Heart right ventricle (tissue), 16 donors: ENCODE measurements at regions not wholly inside any gene's neighbourhood (a gene's known extent, or its start where the extent isn't known, plus 50 kb on each side); places are given as distances from the start of the nearest gene placed in this dataset.

ENCODE experiments used
- ATAC-seq, 8 donors: fragments of 200-7000 bp; cut with Tn5 transposase; one replicate each; pipeline ENCODE4 v1.9.1; 2020; ENCODE audit warnings: mild to moderate bottlenecking in 8 of 8, moderate library complexity in 8 of 8, moderate number of reproducible peaks in 1 of 8
- DNase-seq, 2 donors: peaks; one replicate each; pipeline ENCODE4 v3.0.0-alpha.2; 2020
- H3K27ac ChIP-seq, 10 donors: fragments of 200-600 bp; sonication (generic) in 2 of 10; one replicate each; pipeline versions ENCODE4 v1.5.0 to v1.8.0; 2020 to 2022; ENCODE audit warnings: mild to moderate bottlenecking in 3 of 10
- H3K27me3 ChIP-seq, 7 donors: fragments of 200-600 bp; one replicate each; pipeline ENCODE4 v1.8.0; 2021 to 2022; ENCODE audit warnings: mild to moderate bottlenecking in 2 of 7
- H3K36me3 ChIP-seq, 9 donors: fragments of 200-600 bp; sonication (generic) in 1 of 9; one replicate each; pipeline versions ENCODE4 v1.5.0 to v1.8.0; 2020 to 2022; ENCODE audit warnings: mild to moderate bottlenecking in 2 of 9
- H3K4me1 ChIP-seq, 9 donors: fragments of 200-600 bp; sonication (generic) in 1 of 9; one replicate each; pipeline versions ENCODE4 v1.5.0 to v1.8.0; 2020 to 2022; ENCODE audit warnings: mild to moderate bottlenecking in 4 of 9
- H3K4me3 ChIP-seq, 10 donors: fragments of 200-600 bp; sonication (generic) in 2 of 10; one replicate each; pipeline versions ENCODE4 v1.5.0 to v1.8.0; 2020 to 2022; ENCODE audit warnings: mild to moderate bottlenecking in 7 of 10, moderate library complexity in 2 of 10
- H3K9me3 ChIP-seq, 11 donors: fragments of 200-600 bp in 10 of 11; sonication (generic) in 2 of 11; one replicate each; pipeline versions ENCODE4 v1.5.0 to v1.8.0; 2013 to 2022; ENCODE audit warnings: mild to moderate bottlenecking in 2 of 11, control low read depth in 1 of 11, moderate library complexity in 1 of 11
- CTCF ChIP-seq, 9 donors: fragments of 200-600 bp; sonication (generic) in 2 of 9; IDR thresholded peaks; one replicate each; pipeline versions ENCODE4 v1.5.0 to v1.8.0; 2021 to 2022; ENCODE audit warnings: antibody characterized with exemption in 9 of 9, mild to moderate bottlenecking in 5 of 9, moderate library complexity in 1 of 9
- WGBS, 2 donors: extraction: QIAGEN DNeasy Blood & Tissue Kit; methylation state at CpG; one replicate each; pipeline ENCODE4 v1.1.7; 2013; ENCODE audit warnings: inconsistent platforms in 1 of 2; 5-methylcytosine and 5-hydroxymethylcytosine counted together
- intact Hi-C, 10 donors: fragments of 100-400 bp; cut with DNase I; formaldehyde crosslinking; loops; one replicate each; pipeline versions ENCODE4 v1.11.1 to v1.14.2; 2022
- donor health status: Arrhythmogenic right ventricular cardiomyopathy.
- donor health status: ischemic (EF 13 %, LVEDD 7.1; RV severe dilation, severe dysfunction).
- donor health status: healthy with polysubstance abuse.
- donor health status: DM: no; HTN: yes; CAD: no.
- donor health status: DM: no; HTN: no; CAD: no.
- donor health status: ischemic (EF 25% LVEDD 6.9; RV normal size, moderate dysfunction).
- donor health status: ischemic (EF 25% LVEDD 5.7; RV mildly dilated, moderate dysfunction).
- donor health status: healthy.
- donor health status: DM: yes; HTN: yes; CAD: no.
- donor health status: Ischemic cardiomyopathy.
- donor health status: ischemic (EF 35%, LVEDD 5.7; RV mildly dilated, moderate dysfunction).
- donor health status: nonischemic (EF 11% LVEDD 7.7; RV severe dilation, severe dysfunction).
- donor health status: DM: yes; HTN: yes; CAD: no.
- donor health status: PGD.
- donor health status: ischemic (EF 29% LVEDD 5.4; RV normal size, mild dysfunction).
- donor health status: nonischemic (EF 23%, LVEDD 6.1; RV moderate dilation, normal function).

- intact Hi-C loops, result no loop called here
Observed at GRCh38 chr3:43194069-43194468, 88.2 kb upstream of the POMGNT2 start.

GRCh38 chr3:43192028-43192427, 86.1 kb upstream of the POMGNT2 start:
- ATAC-seq (no peak), DNase-seq (no peak)
- H3K9me3 ChIP-seq, result peaks cover 0 to 4% (median 0%) of the 10 kb centered on the region in 11 donors
- 42 to 60% methylated on average over 2 of the region's 2 CpGs for WGBS, 2 donors
- H3K4me1 ChIP-seq, result peaks cover 0 to 27% (median 15%) of the 10 kb centered on the region in 9 donors
- H3K27ac ChIP-seq, result no peak overlapping the region
- no peak for TF ChIP-seq CTCF (IDR thresholded peaks at IDR 0.05)
- H3K27me3 ChIP-seq, result no peaks in the 10 kb centered on the region
- no peaks in the 10 kb centered on the region for H3K36me3 ChIP-seq
- intact Hi-C loops, result no loop called here
- no peak overlapping the region for H3K4me3 ChIP-seq

More at GRCh38 chr3:43194069-43194468, 88.2 kb upstream of the POMGNT2 start:
- H3K27me3 ChIP-seq, result no peaks in the 10 kb centered on the region
- no peak for TF ChIP-seq CTCF (IDR thresholded peaks at IDR 0.05)
- ATAC-seq (no peak), DNase-seq (no peak)
- H3K36me3 ChIP-seq, result no peaks in the 10 kb centered on the region
- peaks cover 0 to 4% (median 2%) of the 10 kb centered on the region in 11 donors for H3K9me3 ChIP-seq
- H3K4me1 ChIP-seq, result peaks cover 0 to 18% (median 11%) of the 10 kb centered on the region in 9 donors
- H3K4me3 ChIP-seq, result no peak overlapping the region
- H3K27ac ChIP-seq, result peak overlapping the region in 5 of 10 donors; percentile 1 to 69 (median 33)
- WGBS, 2 donors, result 71 to 88% methylated on average over 6 of the region's 6 CpGs

- Histone ChIP-seq H3K27me3 (no peaks in the 10 kb centered on the region), H3K36me3 (no peaks in the 10 kb centered on the region), H3K27ac (no peak overlapping the region), H3K4me1 (peaks cover 0 to 34% (median 16%) of the 10 kb centered on the region in 9 donors), H3K9me3 (peaks cover 0 to 4% (median 0%) of the 10 kb centered on the region in 11 donors), H3K4me3 (no peak overlapping the region)
- DNase-seq (no peak), ATAC-seq (no peak)
- no peak for TF ChIP-seq CTCF (IDR thresholded peaks at IDR 0.05)
- 76 to 79% methylated on average over 6 of the region's 6 CpGs for WGBS, 2 donors
- intact Hi-C loops, result no loop called here
Observed at GRCh38 chr3:43191116-43191515, 85.2 kb upstream of the POMGNT2 start.

GRCh38 chr3:43190670-43191069, 84.8 kb upstream of the POMGNT2 start:
- Histone ChIP-seq H3K9me3 (peaks cover 0 to 4% (median 0%) of the 10 kb centered on the region in 11 donors), H3K4me3 (no peak overlapping the region), H3K36me3 (no peaks in the 10 kb centered on the region), H3K27ac (no peak overlapping the region), H3K27me3 (no peaks in the 10 kb centered on the region), H3K4me1 (peaks cover 0 to 36% (median 16%) of the 10 kb centered on the region in 9 donors)
- intact Hi-C loops, result no loop called here
- no peak for TF ChIP-seq CTCF (IDR thresholded peaks at IDR 0.05)
- ATAC-seq, result no peak
- no peak for DNase-seq
- 74 to 79% methylated on average over 5 of the region's 5 CpGs for WGBS, 2 donors
